OCI-LY7 (cell line): ENCODE measurements at regions not wholly inside any gene's neighbourhood (a gene's known extent, or its start where the extent isn't known, plus 50 kb on each side); places are given as distances from the start of the nearest gene placed in this dataset.

Experiments used
- BruUV-seq: library from RNA; stranded (reverse); fragments of 400-500 nt; replicated peaks from 2 replicates; lab custom pipeline; 2021; lab: Mats Ljungman, UMichigan
- CTCF ChIA-PET: fragments of 300-600 bp; sonication (Branson Sonifier 250); formaldehyde crosslinking; loops from one replicate; lab custom pipeline; 2022; ENCODE audit warnings: antibody characterized with exemption; ENCODE audit not compliant: unreplicated experiment; lab: Charles Lee
- POLR2A ChIA-PET: fragments of 300-600 bp; sonication (Branson Sonifier 250); formaldehyde crosslinking; loops from one replicate; lab custom pipeline; 2022; ENCODE audit warnings: antibody characterized with exemption; lab: Charles Lee
- DNase-seq: peaks from one replicate; pipeline ENCODE4 v3.0.0-alpha.2; 2015; ENCODE audit warnings: low spot score
- H2AFZ ChIP-seq: fragments of 200-600 bp; sonication (generic), shearing (Covaris generic); 2 replicates; pipeline ENCODE4 v1.6.1; 2014; ENCODE audit warnings: mild to moderate bottlenecking, antibody characterized with exemption, low read length, moderate library complexity
- H3K27ac ChIP-seq: fragments of 200-600 bp; sonication (generic); 2 replicates; pipeline ENCODE4 v1.5.1; 2014; ENCODE audit warnings: mixed run types, low read depth, mild to moderate bottlenecking, moderate library complexity, low read length, inconsistent platforms; ENCODE audit not compliant: poor library complexity, severe bottlenecking
- H3K36me3 ChIP-seq: fragments of 200-600 bp; sonication (generic); 2 replicates; pipeline ENCODE4 v1.6.1; 2014; ENCODE audit warnings: mild to moderate bottlenecking, antibody characterized with exemption, low read length, moderate library complexity, mixed read lengths; ENCODE audit not compliant: insufficient read depth
- H3K4me1 ChIP-seq: fragments of 200-600 bp; sonication (generic); 2 replicates; pipeline ENCODE4 v1.5.1; 2014; ENCODE audit warnings: mild to moderate bottlenecking, low read length; ENCODE audit not compliant: insufficient read depth, poor library complexity, severe bottlenecking
- H3K4me2 ChIP-seq: fragments of 200-600 bp; sonication (generic); 2 replicates; pipeline ENCODE4 v1.6.1; 2014; ENCODE audit warnings: mild to moderate bottlenecking, low read length
- H3K4me3 ChIP-seq: fragments of 200-600 bp; sonication (generic); 2 replicates; pipeline ENCODE4 v1.5.1; 2014; ENCODE audit warnings: mild to moderate bottlenecking, low read depth, low read length; ENCODE audit not compliant: poor library complexity, severe bottlenecking
- H3K79me2 ChIP-seq: fragments of 200-600 bp; sonication (generic); 2 replicates; pipeline ENCODE4 v1.6.1; 2016; ENCODE audit warnings: low read depth, mild to moderate bottlenecking, low read length, moderate library complexity, mixed read lengths; ENCODE audit not compliant: insufficient read depth
- H3K9me2 ChIP-seq: fragments of 200-600 bp; sonication (generic); 2 replicates; pipeline ENCODE4 v1.6.1; 2016; ENCODE audit warnings: mild to moderate bottlenecking, low read length, mixed read lengths; ENCODE audit not compliant: insufficient read depth
- H3K9me3 ChIP-seq: fragments of 200-600 bp; sonication (generic); 2 replicates; pipeline ENCODE4 v1.6.1; 2014; ENCODE audit warnings: mild to moderate bottlenecking, mixed run types, low read length, mixed read lengths
- H4K20me1 ChIP-seq: fragments of 200-600 bp; sonication (generic); 2 replicates; pipeline ENCODE4 v1.6.1; 2014; ENCODE audit warnings: mild to moderate bottlenecking, antibody characterized with exemption, low read length, moderate library complexity, mixed read lengths; ENCODE audit not compliant: insufficient read depth
- EZH2phosphoT487 ChIP-seq: fragments of 200-600 bp; sonication (generic); IDR thresholded peaks from 2 replicates; pipeline ENCODE4 v1.6.1; 2018; ENCODE audit warnings: low read depth, borderline replicate concordance, mild to moderate bottlenecking, mixed run types, antibody characterized with exemption, low read length, moderate library complexity, mixed read lengths
- intact Hi-C: fragments of 100-400 bp; cut with micrococcal nuclease; formaldehyde crosslinking; loops from one replicate; pipeline ENCODE4 v1.10.0; 2022; ENCODE audit not compliant: unreplicated experiment
- TF ChIP-seq, protein P1 (sequence below): fragments of 200-600 bp; sonication (generic); conservative IDR thresholded peaks from 2 replicates; pipeline ENCODE4 v1.5.1; 2014; ENCODE audit warnings: mild to moderate bottlenecking, antibody characterized with exemption, low read length, moderate library complexity, mixed read lengths

DNA sequence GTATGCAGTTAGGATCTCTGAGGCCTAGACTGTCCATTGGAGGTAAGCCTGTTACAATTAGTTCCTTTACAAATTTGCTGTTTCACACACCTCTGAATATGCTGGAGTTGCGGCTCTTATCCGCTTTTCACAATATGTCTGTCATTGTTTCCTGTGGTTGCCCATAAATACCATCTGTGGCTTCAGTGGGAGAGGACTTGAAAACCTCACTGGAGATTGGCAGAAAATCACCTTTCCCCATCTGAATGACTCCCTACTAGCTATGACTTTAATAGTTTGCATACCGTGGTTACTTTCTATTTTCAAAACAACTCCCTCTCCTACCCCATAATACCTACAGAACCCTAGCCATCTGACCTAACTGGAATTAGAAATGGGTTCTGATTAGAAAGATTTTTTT is 454.3 kb downstream of the PCDH17 start:
- H3K4me2 ChIP-seq: no peak overlapping the region
- H3K36me3 ChIP-seq: no peaks in the 10 kb centered on the region
- H3K4me3 ChIP-seq: no peak overlapping the region
- ChIA-PET CTCF (no interaction called here), POLR2A (no interaction called here)
- H3K9me3 ChIP-seq: no peaks in the 10 kb centered on the region
- intact Hi-C loops: no loop called here
- no peaks in the 10 kb centered on the region for H3K4me1 ChIP-seq
- BruUV-seq: no TSS peak
- no peak overlapping the region for H2AFZ ChIP-seq
- TF ChIP-seq, protein P1, sequence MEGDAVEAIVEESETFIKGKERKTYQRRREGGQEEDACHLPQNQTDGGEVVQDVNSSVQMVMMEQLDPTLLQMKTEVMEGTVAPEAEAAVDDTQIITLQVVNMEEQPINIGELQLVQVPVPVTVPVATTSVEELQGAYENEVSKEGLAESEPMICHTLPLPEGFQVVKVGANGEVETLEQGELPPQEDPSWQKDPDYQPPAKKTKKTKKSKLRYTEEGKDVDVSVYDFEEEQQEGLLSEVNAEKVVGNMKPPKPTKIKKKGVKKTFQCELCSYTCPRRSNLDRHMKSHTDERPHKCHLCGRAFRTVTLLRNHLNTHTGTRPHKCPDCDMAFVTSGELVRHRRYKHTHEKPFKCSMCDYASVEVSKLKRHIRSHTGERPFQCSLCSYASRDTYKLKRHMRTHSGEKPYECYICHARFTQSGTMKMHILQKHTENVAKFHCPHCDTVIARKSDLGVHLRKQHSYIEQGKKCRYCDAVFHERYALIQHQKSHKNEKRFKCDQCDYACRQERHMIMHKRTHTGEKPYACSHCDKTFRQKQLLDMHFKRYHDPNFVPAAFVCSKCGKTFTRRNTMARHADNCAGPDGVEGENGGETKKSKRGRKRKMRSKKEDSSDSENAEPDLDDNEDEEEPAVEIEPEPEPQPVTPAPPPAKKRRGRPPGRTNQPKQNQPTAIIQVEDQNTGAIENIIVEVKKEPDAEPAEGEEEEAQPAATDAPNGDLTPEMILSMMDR: no peak
- no peak for TF ChIP-seq EZH2phosphoT487
- DNase-seq: no peak
- H3K27ac ChIP-seq: no peak overlapping the region
- no peaks in the 10 kb centered on the region for H3K9me2 ChIP-seq
- H3K79me2 ChIP-seq: no peaks in the 10 kb centered on the region
- no peaks in the 10 kb centered on the region for H4K20me1 ChIP-seq

DNA sequence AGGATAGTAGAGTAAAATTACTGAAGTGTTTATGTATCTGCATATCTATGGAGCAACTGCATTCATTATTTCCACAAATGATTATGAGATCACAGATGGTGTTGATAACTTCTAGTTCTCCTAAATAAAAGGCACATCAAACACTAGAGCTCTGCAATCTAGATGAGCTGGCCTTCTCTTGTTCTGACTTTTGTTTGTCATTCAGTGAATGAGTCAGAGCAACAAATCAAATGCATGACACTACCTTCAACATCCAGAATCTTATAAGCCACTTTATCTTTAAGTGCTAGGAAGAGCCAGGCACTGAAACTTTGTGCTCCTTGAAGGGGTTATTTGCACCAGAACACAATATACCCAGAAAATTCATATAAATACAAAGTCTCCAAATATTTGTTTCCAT is 456.0 kb downstream of the PCDH17 start:
- CTCF ChIA-PET: no interaction called here
- Histone ChIP-seq H3K4me1 (no peaks in the 10 kb centered on the region), H2AFZ (no peak overlapping the region), H3K9me3 (no peaks in the 10 kb centered on the region), H3K4me2 (no peak overlapping the region), H3K27ac (no peak overlapping the region), H3K36me3 (no peaks in the 10 kb centered on the region), H3K79me2 (no peaks in the 10 kb centered on the region), H3K4me3 (no peak overlapping the region), H4K20me1 (no peaks in the 10 kb centered on the region), H3K9me2 (no peaks in the 10 kb centered on the region)
- TF ChIP-seq EZH2phosphoT487: no peak
- TF ChIP-seq, protein P1: no peak
- POLR2A ChIA-PET: interaction anchor here (1.0 kb wide), 1 partner anchor 40 kb away, joined by 3 read pairs; no protein-coding TSS in a partner anchor
- no peak for DNase-seq
- no TSS peak for BruUV-seq
- intact Hi-C loops: no loop called here

DNA sequence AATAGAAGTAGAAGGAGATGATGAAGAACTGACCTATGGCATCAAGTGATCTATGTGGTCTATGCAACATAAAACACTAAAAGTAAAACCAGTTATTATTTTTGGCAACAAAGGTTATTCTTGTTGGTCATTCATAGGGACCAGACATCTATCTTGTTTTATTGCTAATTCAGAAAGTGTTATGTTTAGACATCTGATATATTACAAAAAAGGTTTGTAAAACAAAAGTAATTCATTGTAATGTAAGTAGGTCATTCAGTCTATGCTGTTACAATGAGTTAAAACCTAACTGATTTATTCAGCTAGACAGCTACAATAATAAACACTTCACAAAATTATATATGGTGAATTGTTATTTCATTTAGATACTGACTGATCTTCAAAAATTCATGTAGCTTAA is 461.9 kb downstream of the PCDH17 start:
- no peaks in the 10 kb centered on the region for H3K9me2 ChIP-seq
- BruUV-seq: no TSS peak
- H3K36me3 ChIP-seq: no peaks in the 10 kb centered on the region
- no peaks in the 10 kb centered on the region for H3K79me2 ChIP-seq
- H3K4me2 ChIP-seq: no peak overlapping the region
- ChIA-PET CTCF (no interaction called here), POLR2A (no interaction called here)
- H3K27ac ChIP-seq: no peak overlapping the region
- no peaks in the 10 kb centered on the region for H3K9me3 ChIP-seq
- no peak for TF ChIP-seq EZH2phosphoT487
- TF ChIP-seq, protein P1: no peak
- no peaks in the 10 kb centered on the region for H3K4me1 ChIP-seq
- H2AFZ ChIP-seq: no peak overlapping the region
- intact Hi-C loops: no loop called here
- H3K4me3 ChIP-seq: no peak overlapping the region
- no peak for DNase-seq
- H4K20me1 ChIP-seq: no peaks in the 10 kb centered on the region
